KMS-11 (cell line): ENCODE measurements at regions not wholly inside any gene's neighbourhood (a gene's known extent, or its start where the extent isn't known, plus 50 kb on each side); places are given as distances from the start of the nearest gene placed in this dataset.

ENCODE experiments used
- H2AFZ ChIP-seq: fragments of 200-600 bp; sonication (generic); 2 replicates; pipeline ENCODE4 v1.6.1; 2016; ENCODE audit warnings: antibody characterized with exemption, mixed run types, low read depth
- H3K27ac ChIP-seq: fragments of 200-600 bp; sonication (generic); 2 replicates; pipeline ENCODE4 v1.6.1; 2016; ENCODE audit warnings: mild to moderate bottlenecking, mixed run types
- H3K27me3 ChIP-seq: fragments of 200-600 bp; sonication (generic); 2 replicates; pipeline ENCODE4 v1.6.1; 2017; ENCODE audit warnings: mild to moderate bottlenecking, low read depth, mixed run types, moderate library complexity; ENCODE audit not compliant: insufficient read depth
- H3K36me3 ChIP-seq: fragments of 200-600 bp; sonication (generic); 2 replicates; pipeline ENCODE4 v1.6.1; 2017; ENCODE audit warnings: mild to moderate bottlenecking, mixed run types; ENCODE audit not compliant: insufficient read depth
- H3K4me1 ChIP-seq: fragments of 200-600 bp; sonication (generic); 2 replicates; pipeline ENCODE4 v1.6.1; 2016; ENCODE audit warnings: mild to moderate bottlenecking, low read depth, mixed run types; ENCODE audit not compliant: poor library complexity, severe bottlenecking
- H3K4me2 ChIP-seq: fragments of 200-600 bp; sonication (generic); 2 replicates; pipeline ENCODE4 v1.7.0; 2016; ENCODE audit warnings: mild to moderate bottlenecking, mixed run types
- H3K4me3 ChIP-seq: fragments of 200-600 bp; sonication (generic); IDR thresholded peaks from 2 replicates; pipeline ENCODE4 v1.6.1; 2017; ENCODE audit warnings: low read depth, low read length, mixed read lengths; ENCODE audit not compliant: insufficient read depth
- H3K79me2 ChIP-seq: fragments of 200-600 bp; sonication (generic); 2 replicates; pipeline ENCODE4 v1.6.1; 2016; ENCODE audit warnings: low read depth, mixed run types; ENCODE audit not compliant: insufficient read depth
- H3K9ac ChIP-seq: fragments of 200-600 bp; sonication (generic); 2 replicates; pipeline ENCODE4 v1.6.1; 2016; ENCODE audit warnings: mild to moderate bottlenecking, mixed run types
- H4K20me1 ChIP-seq: fragments of 200-600 bp; sonication (generic); 2 replicates; pipeline ENCODE4 v1.6.1; 2016; ENCODE audit warnings: mild to moderate bottlenecking, mixed run types; ENCODE audit not compliant: insufficient read depth
- TF ChIP-seq, protein P1 (sequence below): fragments of 200-600 bp; sonication (generic); conservative IDR thresholded peaks from 2 replicates; pipeline ENCODE4 v1.6.1; 2017; ENCODE audit warnings: low read depth, mild to moderate bottlenecking, antibody characterized with exemption, low read length, moderate library complexity, mixed read lengths

DNA sequence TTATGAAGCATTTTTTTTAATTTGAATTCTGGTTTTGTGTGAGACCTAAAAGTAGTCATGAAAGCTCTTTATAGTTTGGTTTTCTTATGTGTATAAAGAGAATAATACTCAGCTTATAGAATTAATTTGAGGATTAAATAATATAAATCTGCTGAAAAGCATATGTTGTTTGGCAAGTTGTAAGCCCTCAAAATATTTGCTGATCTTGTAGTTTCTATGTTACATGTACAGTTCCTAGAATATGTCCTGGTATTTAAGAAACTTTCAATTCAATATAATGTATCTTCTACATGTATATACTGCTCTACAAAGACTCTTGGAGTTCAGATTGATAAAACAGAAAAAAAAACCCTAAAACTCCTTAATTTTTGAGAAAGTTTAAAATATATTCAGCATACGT is 605.5 kb upstream of the FAM98A start:
- no peak overlapping the region for H3K9ac ChIP-seq
- H2AFZ ChIP-seq = no peak overlapping the region
- TF ChIP-seq, protein P1, sequence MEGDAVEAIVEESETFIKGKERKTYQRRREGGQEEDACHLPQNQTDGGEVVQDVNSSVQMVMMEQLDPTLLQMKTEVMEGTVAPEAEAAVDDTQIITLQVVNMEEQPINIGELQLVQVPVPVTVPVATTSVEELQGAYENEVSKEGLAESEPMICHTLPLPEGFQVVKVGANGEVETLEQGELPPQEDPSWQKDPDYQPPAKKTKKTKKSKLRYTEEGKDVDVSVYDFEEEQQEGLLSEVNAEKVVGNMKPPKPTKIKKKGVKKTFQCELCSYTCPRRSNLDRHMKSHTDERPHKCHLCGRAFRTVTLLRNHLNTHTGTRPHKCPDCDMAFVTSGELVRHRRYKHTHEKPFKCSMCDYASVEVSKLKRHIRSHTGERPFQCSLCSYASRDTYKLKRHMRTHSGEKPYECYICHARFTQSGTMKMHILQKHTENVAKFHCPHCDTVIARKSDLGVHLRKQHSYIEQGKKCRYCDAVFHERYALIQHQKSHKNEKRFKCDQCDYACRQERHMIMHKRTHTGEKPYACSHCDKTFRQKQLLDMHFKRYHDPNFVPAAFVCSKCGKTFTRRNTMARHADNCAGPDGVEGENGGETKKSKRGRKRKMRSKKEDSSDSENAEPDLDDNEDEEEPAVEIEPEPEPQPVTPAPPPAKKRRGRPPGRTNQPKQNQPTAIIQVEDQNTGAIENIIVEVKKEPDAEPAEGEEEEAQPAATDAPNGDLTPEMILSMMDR = no peak
- H3K27ac ChIP-seq = no peak overlapping the region
- no peaks in the 10 kb centered on the region for H3K79me2 ChIP-seq
- no peaks in the 10 kb centered on the region for H3K27me3 ChIP-seq
- H4K20me1 ChIP-seq = no peaks in the 10 kb centered on the region
- no peaks in the 10 kb centered on the region for H3K36me3 ChIP-seq
- no peak overlapping the region for H3K4me3 ChIP-seq
- H3K4me2 ChIP-seq = no peak overlapping the region
- peaks cover 5% of the 10 kb centered on the region for H3K4me1 ChIP-seq

GRCh38 chr2:34201099-34201498 is 602.0 kb upstream of the FAM98A start:
- Histone ChIP-seq H3K36me3 (no peaks in the 10 kb centered on the region), H3K4me3 (no peak overlapping the region), H2AFZ (no peak overlapping the region), H4K20me1 (no peaks in the 10 kb centered on the region), H3K9ac (no peak overlapping the region), H3K4me2 (no peak overlapping the region), H3K4me1 (peaks cover 5% of the 10 kb centered on the region), H3K79me2 (no peaks in the 10 kb centered on the region), H3K27ac (no peak overlapping the region), H3K27me3 (no peaks in the 10 kb centered on the region)
- TF ChIP-seq, protein P1 = no peak

GRCh38 chr2:34199971-34200370 is 600.9 kb upstream of the FAM98A start:
- TF ChIP-seq, protein P1 = no peak
- H3K79me2 ChIP-seq = no peaks in the 10 kb centered on the region

GRCh38 chr2:34193164-34193563 is 594.1 kb upstream of the FAM98A start:
- Histone ChIP-seq H3K4me2 (no peak overlapping the region), H3K4me3 (no peak overlapping the region), H3K4me1 (peaks cover 3% of the 10 kb centered on the region), H3K9ac (no peak overlapping the region), H3K36me3 (no peaks in the 10 kb centered on the region), H4K20me1 (no peaks in the 10 kb centered on the region), H3K27ac (no peak overlapping the region), H3K27me3 (no peaks in the 10 kb centered on the region), H2AFZ (no peak overlapping the region), H3K79me2 (no peaks in the 10 kb centered on the region)
- TF ChIP-seq, protein P1 = no peak

More at GRCh38 chr2:34199971-34200370, 600.9 kb upstream of the FAM98A start:
- Histone ChIP-seq H3K4me1 (peaks cover 5% of the 10 kb centered on the region), H3K9ac (no peak overlapping the region), H3K4me3 (no peak overlapping the region), H3K36me3 (no peaks in the 10 kb centered on the region), H3K27me3 (no peaks in the 10 kb centered on the region), H2AFZ (no peak overlapping the region), H4K20me1 (no peaks in the 10 kb centered on the region), H3K4me2 (no peak overlapping the region), H3K27ac (no peak overlapping the region)
